ENCODE measurements at regions not wholly inside any gene's neighbourhood (a gene's known extent, or its start where the extent isn't known, plus 50 kb on each side); places are given as distances from the start of the nearest gene placed in this dataset.

- TF ChIP-seq FOXP2 (optimal IDR thresholded peaks at IDR 0.05; ENCODE audit: borderline replicate concordance, extremely low read depth, extremely low read length, insufficient read depth) (no peak), SIN3A (IDR thresholded peaks at IDR 0.05; ENCODE audit: borderline replicate concordance, insufficient read depth, low read length) (no peak), REST (IDR thresholded peaks at IDR 0.05; ENCODE audit: insufficient read depth in 1 of 2, low read depth in 2 of 2, low read length in 2 of 2) (no peak), TAF1 (IDR thresholded peaks at IDR 0.05; ENCODE audit: borderline replicate concordance, insufficient read depth, low read length) (no peak), POLR2AphosphoS5 (IDR thresholded peaks at IDR 0.05; ENCODE audit: low read depth, low read length) (no peak)
Observed at GRCh38 chr4:11912886-11913285, 484.2 kb upstream of the HS3ST1 start.

GRCh38 chr4:11910812-11911211 lies 482.1 kb upstream of the HS3ST1 start:
- no peak for TF ChIP-seq TAF1 (IDR thresholded peaks at IDR 0.05; ENCODE audit: borderline replicate concordance, insufficient read depth, low read length)
- no peak for TF ChIP-seq REST (IDR thresholded peaks at IDR 0.05; ENCODE audit: insufficient read depth in 1 of 2, low read depth in 2 of 2, low read length in 2 of 2)
- TF ChIP-seq SIN3A (IDR thresholded peaks at IDR 0.05; ENCODE audit: borderline replicate concordance, insufficient read depth, low read length): no peak
- no peak for TF ChIP-seq POLR2AphosphoS5 (IDR thresholded peaks at IDR 0.05; ENCODE audit: low read depth, low read length)
- no peak for TF ChIP-seq FOXP2 (optimal IDR thresholded peaks at IDR 0.05; ENCODE audit: borderline replicate concordance, extremely low read depth, extremely low read length, insufficient read depth)

GRCh38 chr4:11908712-11909111 lies 480.0 kb upstream of the HS3ST1 start:
- TF ChIP-seq FOXP2 (optimal IDR thresholded peaks at IDR 0.05; ENCODE audit: borderline replicate concordance, extremely low read depth, extremely low read length, insufficient read depth): no peak
- no peak for TF ChIP-seq TAF1 (IDR thresholded peaks at IDR 0.05; ENCODE audit: borderline replicate concordance, insufficient read depth, low read length)
- TF ChIP-seq POLR2AphosphoS5 (IDR thresholded peaks at IDR 0.05; ENCODE audit: low read depth, low read length): no peak
- TF ChIP-seq REST (IDR thresholded peaks at IDR 0.05; ENCODE audit: insufficient read depth in 1 of 2, low read depth in 2 of 2, low read length in 2 of 2): no peak
- TF ChIP-seq SIN3A (IDR thresholded peaks at IDR 0.05; ENCODE audit: borderline replicate concordance, insufficient read depth, low read length): no peak

DNA sequence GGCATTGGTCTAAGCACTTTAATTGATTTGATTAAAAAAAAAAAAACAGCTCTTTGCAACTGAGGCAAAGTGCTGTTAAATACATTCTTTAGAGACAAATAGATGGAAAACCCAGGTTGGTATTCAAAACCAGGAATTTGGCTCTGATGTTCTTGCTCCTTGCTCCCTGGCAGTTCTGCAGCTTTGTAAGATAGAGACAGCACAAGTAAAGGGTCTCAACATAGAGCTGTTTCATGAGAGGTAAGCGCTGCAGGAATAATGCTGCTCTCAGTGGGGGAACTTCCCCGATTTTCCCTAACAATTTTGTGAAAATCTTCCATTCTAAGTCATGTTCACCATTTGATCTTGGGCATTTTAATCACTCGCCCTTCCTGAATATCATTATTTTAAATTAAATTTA lies 479.5 kb upstream of the HS3ST1 start:
- TF ChIP-seq TAF1 (IDR thresholded peaks at IDR 0.05; ENCODE audit: borderline replicate concordance, insufficient read depth, low read length) (no peak), REST (IDR thresholded peaks at IDR 0.05; ENCODE audit: insufficient read depth in 1 of 2, low read depth in 2 of 2, low read length in 2 of 2) (no peak)
